ENCODE measurements at regions not wholly inside any gene's neighbourhood (a gene's known extent, or its start where the extent isn't known, plus 50 kb on each side); places are given as distances from the start of the nearest gene placed in this dataset.
"Not testable (repeated sequence)": the region's sequence is repeated elsewhere in the genome, so short reads cannot be mapped to it uniquely, and the experiment has no call there.

- TF ChIP-seq POLR2AphosphoS5 (IDR thresholded peaks at IDR 0.05) = no peak
- no peak for TF ChIP-seq POLR2A (IDR thresholded peaks at IDR 0.05)
- TF ChIP-seq, protein P1, sequence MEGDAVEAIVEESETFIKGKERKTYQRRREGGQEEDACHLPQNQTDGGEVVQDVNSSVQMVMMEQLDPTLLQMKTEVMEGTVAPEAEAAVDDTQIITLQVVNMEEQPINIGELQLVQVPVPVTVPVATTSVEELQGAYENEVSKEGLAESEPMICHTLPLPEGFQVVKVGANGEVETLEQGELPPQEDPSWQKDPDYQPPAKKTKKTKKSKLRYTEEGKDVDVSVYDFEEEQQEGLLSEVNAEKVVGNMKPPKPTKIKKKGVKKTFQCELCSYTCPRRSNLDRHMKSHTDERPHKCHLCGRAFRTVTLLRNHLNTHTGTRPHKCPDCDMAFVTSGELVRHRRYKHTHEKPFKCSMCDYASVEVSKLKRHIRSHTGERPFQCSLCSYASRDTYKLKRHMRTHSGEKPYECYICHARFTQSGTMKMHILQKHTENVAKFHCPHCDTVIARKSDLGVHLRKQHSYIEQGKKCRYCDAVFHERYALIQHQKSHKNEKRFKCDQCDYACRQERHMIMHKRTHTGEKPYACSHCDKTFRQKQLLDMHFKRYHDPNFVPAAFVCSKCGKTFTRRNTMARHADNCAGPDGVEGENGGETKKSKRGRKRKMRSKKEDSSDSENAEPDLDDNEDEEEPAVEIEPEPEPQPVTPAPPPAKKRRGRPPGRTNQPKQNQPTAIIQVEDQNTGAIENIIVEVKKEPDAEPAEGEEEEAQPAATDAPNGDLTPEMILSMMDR (IDR thresholded peaks at IDR 0.05 in 8 of 11, conservative IDR thresholded peaks at IDR 0.05 in 3 of 11) = no peak
- Histone ChIP-seq H3K27me3 (replicated peaks in 1 of 7) (no peaks in the 10 kb centered on the region), H3K27ac (no peak overlapping the region), H3K9me3 (no peaks in the 10 kb centered on the region), H3K36me3 (no peaks in the 10 kb centered on the region), H3K4me3 (no peak overlapping the region), H3K4me1 (peaks cover 9 to 29% (median 14%) of the 10 kb centered on the region in 6 donors)
- DNase-seq = no peak
- intact Hi-C loops (cut with DNase I; ENCODE audit: low total_unique reads) = no loop called here
- WGBS, 5 donors = 69 to 92% (median 72%) methylated on average over 2 of the region's 2 CpGs
Observed at GRCh38 chr5:60535951-60536350, 164.0 kb downstream of the DEPDC1B start.

- Histone ChIP-seq H3K4me3 (no peak overlapping the region), H3K4me1 (peaks cover 4 to 21% (median 13%) of the 10 kb centered on the region in 6 donors), H3K27me3 (replicated peaks in 1 of 7) (no peaks in the 10 kb centered on the region), H3K9me3 (peaks cover 0 to 2% (median 0%) of the 10 kb centered on the region in 8 donors), H3K27ac (no peak overlapping the region), H3K36me3 (no peaks in the 10 kb centered on the region)
- no peak for DNase-seq
- intact Hi-C loops (cut with DNase I; ENCODE audit: low total_unique reads) = no loop called here
- TF ChIP-seq POLR2A (IDR thresholded peaks at IDR 0.05) = no peak
- TF ChIP-seq, protein P1 (IDR thresholded peaks at IDR 0.05 in 8 of 11, conservative IDR thresholded peaks at IDR 0.05 in 3 of 11) = no peak
- TF ChIP-seq POLR2AphosphoS5 (IDR thresholded peaks at IDR 0.05) = no peak
Observed at GRCh38 chr5:60535198-60535597, 164.8 kb downstream of the DEPDC1B start.

DNA sequence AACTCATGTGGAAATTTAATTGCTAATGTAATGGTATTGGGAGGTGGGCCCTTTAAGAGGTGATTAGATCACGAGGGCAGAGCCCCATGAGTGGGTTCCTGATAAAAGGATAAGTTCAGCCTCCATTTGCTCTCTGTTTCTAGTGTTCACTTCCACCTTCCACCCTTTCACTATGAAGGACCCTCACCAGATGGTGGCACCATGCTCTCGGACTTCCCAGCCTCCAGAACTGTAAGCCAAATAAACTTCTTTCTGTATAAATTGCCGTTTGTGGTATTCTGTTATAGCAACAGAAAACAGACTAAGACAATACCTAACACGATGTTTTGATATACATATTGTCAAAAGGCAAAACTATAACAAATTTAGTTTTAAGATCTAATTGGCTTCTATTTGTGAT, 166.2 kb downstream of the DEPDC1B start:
- TF ChIP-seq, protein P1 (IDR thresholded peaks at IDR 0.05 in 8 of 11, conservative IDR thresholded peaks at IDR 0.05 in 3 of 11) = no peak
- Histone ChIP-seq H3K4me3 (no peak overlapping the region), H3K27me3 (replicated peaks in 1 of 7) (no peaks in the 10 kb centered on the region), H3K4me1 (peaks cover 0 to 7% (median 1%) of the 10 kb centered on the region in 6 donors), H3K27ac (no peak overlapping the region), H3K36me3 (no peaks in the 10 kb centered on the region), H3K9me3 (peaks cover 0 to 4% (median 0%) of the 10 kb centered on the region in 8 donors)
- 75 to 89% (median 80%) methylated on average over 4 of the region's 4 CpGs for WGBS, 5 donors
- DNase-seq = no peak
- intact Hi-C loops (cut with DNase I; ENCODE audit: low total_unique reads) = no loop called here

GRCh38 chr5:60532796-60533195, 167.2 kb downstream of the DEPDC1B start:
- H3K4me3 ChIP-seq; H3K27ac ChIP-seq; H3K27me3 ChIP-seq (replicated peaks in 1 of 7); DNase-seq; H3K9me3 ChIP-seq; intact Hi-C loops (cut with DNase I; ENCODE audit: low total_unique reads); H3K36me3 ChIP-seq; H3K4me1 ChIP-seq: not testable (repeated sequence)
- WGBS, 5 donors = 82 to 94% (median 87%) methylated on average over 5 of the region's 5 CpGs

- H3K27me3 ChIP-seq (replicated peaks in 1 of 7); H3K36me3 ChIP-seq; H3K4me3 ChIP-seq; H3K4me1 ChIP-seq; H3K9me3 ChIP-seq; intact Hi-C loops (cut with DNase I; ENCODE audit: low total_unique reads); H3K27ac ChIP-seq; DNase-seq: not testable (repeated sequence)
- 87 to 98% (median 90%) methylated on average over 11 to 32 of the region's 32 CpGs for WGBS, 5 donors
Observed at GRCh38 chr5:60530144-60530848, 169.7 kb downstream of the DEPDC1B start.

All from spleen (tissue), 11 donors.